K562 (cell line): ENCODE measurements at regions not wholly inside any gene's neighbourhood (a gene's known extent, or its start where the extent isn't known, plus 50 kb on each side); places are given as distances from the start of the nearest gene placed in this dataset.

Source experiments
- ATAC-seq: fragments of 200-7000 bp; cut with Tn5 transposase; 3 replicates; pipeline ENCODE4 v1.9.1; 2020; ENCODE audit warnings: moderate library complexity
- BruUV-seq: library from RNA; stranded (reverse); fragments of 400-500 nt; replicated peaks from 2 replicates; lab custom pipeline; 2021; lab: Mats Ljungman, UMichigan
- CTCF ChIA-PET: fragments of 300-600 bp; formaldehyde crosslinking; extraction: SDS; loops from one replicate; lab custom pipeline; 2021; ENCODE audit warnings: low intra/inter-chr PET ratio; lab: Yijun Ruan, JAX
- POLR2A ChIA-PET: fragments of 300-600, 350-650 bp; sonication (Branson Sonifier 250); formaldehyde crosslinking; extraction: SDS; loops from one replicate; lab custom pipeline; 2021; ENCODE audit warnings: antibody characterized with exemption, inconsistent platforms; lab: Yijun Ruan, JAX
- DNase-seq, 4 experiments: peaks; one replicate each; pipeline versions ENCODE4 v3.0.0 to v3.0.0-alpha.2; 2011 to 2018; ENCODE audit warnings: low spot score in 3 of 4, mixed read lengths in 3 of 4; ENCODE audit errors: extremely low read depth in 1 of 4
- FAIRE-seq: peaks from 2 replicates; lab custom pipeline; 2011; peaks lifted over from hg19 to GRCh38; lab: Jason Lieb, UNC
- H2AFZ ChIP-seq: 2 replicates; pipeline ENCODE4 v1.6.0; 2011; ENCODE audit warnings: low read depth, low read length, control low read depth, inconsistent platforms
- H3K27ac ChIP-seq: fragments of 200-600 bp; 3 replicates; pipeline ENCODE4 v1.8.0; 2011; ENCODE audit warnings: low read depth, mild to moderate bottlenecking, control low read depth, inconsistent platforms, low read length, moderate library complexity, mixed read lengths; ENCODE audit errors: extremely low read depth
- H3K27me3 ChIP-seq, 2 experiments: fragments of 300-600 bp in 1 of 2; 2 replicates in 1 of 2; 3 replicates in 1 of 2; pipeline versions ENCODE4 v1.6.0 to v1.8.0; 2011; ENCODE audit warnings: inconsistent platforms in 2 of 2, low read length in 2 of 2, mild to moderate bottlenecking in 1 of 2, mixed read lengths in 1 of 2, moderate library complexity in 1 of 2; ENCODE audit not compliant: control insufficient read depth in 2 of 2, insufficient read depth in 2 of 2
- H3K36me3 ChIP-seq: fragments of 300-600 bp; 3 replicates; pipeline ENCODE4 v1.8.0; 2011; ENCODE audit warnings: mild to moderate bottlenecking, low read length, inconsistent platforms; ENCODE audit not compliant: control insufficient read depth, insufficient read depth
- H3K4me1 ChIP-seq, 2 experiments: fragments of 200-600 bp in 1 of 2; replicated peaks in 1 of 2; 2 replicates in 1 of 2; 3 replicates in 1 of 2; pipeline versions ENCODE4 v1.5.1 to v1.8.0; 2011; ENCODE audit warnings: inconsistent platforms in 2 of 2, low read length in 2 of 2, mild to moderate bottlenecking in 1 of 2, mixed read lengths in 1 of 2, moderate library complexity in 1 of 2; ENCODE audit not compliant: control insufficient read depth in 2 of 2, insufficient read depth in 2 of 2
- H3K4me2 ChIP-seq: 2 replicates; pipeline ENCODE4 v1.6.1; 2011; ENCODE audit warnings: low read length, control low read depth, inconsistent platforms, mixed read lengths; ENCODE audit not compliant: insufficient read depth
- H3K4me3 ChIP-seq: fragments of 200-600 bp; sonication (generic), shearing (Covaris generic); 2 replicates; pipeline ENCODE4 v1.5.1; 2016; ENCODE audit warnings: control low read depth, inconsistent platforms
- H3K79me2 ChIP-seq: fragments of 200-600 bp; 3 replicates; pipeline ENCODE4 v1.8.0; 2011; ENCODE audit warnings: low read length, inconsistent platforms; ENCODE audit not compliant: control insufficient read depth, insufficient read depth
- H3K9ac ChIP-seq, 2 experiments: 2 replicates each; pipeline versions ENCODE4 v1.6.0 to v1.6.1; 2011; ENCODE audit warnings: low read depth in 2 of 2, low read length in 2 of 2, control low read depth in 1 of 2, inconsistent platforms in 1 of 2, mild to moderate bottlenecking in 1 of 2, mixed read lengths in 1 of 2; ENCODE audit not compliant: insufficient read depth in 1 of 2
- H3K9me1 ChIP-seq: one replicate; pipeline ENCODE4 v1.6.0; 2011; ENCODE audit warnings: inconsistent platforms, mild to moderate bottlenecking, low read length, moderate library complexity; ENCODE audit not compliant: control insufficient read depth, insufficient read depth
- H3K9me3 ChIP-seq: replicated peaks from 2 replicates; pipeline ENCODE4 v1.5.1; 2011; ENCODE audit warnings: low read depth, low read length, inconsistent platforms; ENCODE audit not compliant: control insufficient read depth, insufficient read depth
- H4K20me1 ChIP-seq: replicated peaks from 2 replicates; pipeline ENCODE4 v1.6.1; 2011; ENCODE audit warnings: low read length, inconsistent platforms, mixed read lengths; ENCODE audit not compliant: control insufficient read depth, insufficient read depth
- CBFB ChIP-seq: sonication (generic); formaldehyde crosslinking; IDR thresholded peaks from 2 replicates; pipeline ENCODE4 v1.4.0; 2020; ENCODE audit warnings: mild to moderate bottlenecking, missing genetic modification reagents
- DPF2 ChIP-seq: fragments of 450-650 bp; IDR thresholded peaks from 2 replicates; pipeline ENCODE4 v1.6.1; 2016
- ELF4 ChIP-seq: fragments of 450-650 bp; formaldehyde crosslinking; IDR thresholded peaks from 2 replicates; pipeline ENCODE4 v1.4.0; 2022; ENCODE audit warnings: missing genetic modification characterization
- FOXO4 ChIP-seq: fragments of 450-650 bp; formaldehyde crosslinking; IDR thresholded peaks from 2 replicates; pipeline ENCODE4 v1.4.0; 2020; ENCODE audit warnings: mild to moderate bottlenecking, moderate library complexity
- HES1 ChIP-seq: fragments of 450-650 bp; IDR thresholded peaks from 2 replicates; pipeline ENCODE4 v1.6.1; 2016; ENCODE audit warnings: low read depth, mild to moderate bottlenecking, moderate library complexity
- HMG20B ChIP-seq: fragments of 250-450 bp; sonication (Bioruptor Pico); IDR thresholded peaks from 2 replicates; pipeline ENCODE4 v1.5.0; 2021; ENCODE audit warnings: mild to moderate bottlenecking
- MCM2 ChIP-seq: fragments of 450-650 bp; IDR thresholded peaks from 2 replicates; pipeline ENCODE4 v1.6.1; 2017; ENCODE audit warnings: low read depth, mild to moderate bottlenecking
- NRF1 ChIP-seq, 2 experiments: fragments of 450-650 bp; IDR thresholded peaks in 1 of 2; conservative IDR thresholded peaks in 1 of 2; 2 replicates each; pipeline ENCODE4 v1.6.1; 2014; ENCODE audit warnings: mild to moderate bottlenecking in 2 of 2
- RBM39 ChIP-seq: fragments of 200-400 bp; formaldehyde crosslinking; optimal IDR thresholded peaks from 2 replicates; pipeline ENCODE3; 2018; ENCODE audit warnings: low read depth, low read length
- ZBTB7A ChIP-seq: IDR thresholded peaks from 2 replicates; pipeline ENCODE4 v1.6.1; 2011; ENCODE audit warnings: low read depth, mild to moderate bottlenecking, low read length, moderate library complexity, borderline replicate concordance; ENCODE audit not compliant: control insufficient read depth
- ZNF444 ChIP-seq: fragments of 250-450 bp; sonication (Bioruptor Pico); IDR thresholded peaks from 2 replicates; pipeline ENCODE4 v1.4.0; 2020; ENCODE audit warnings: mild to moderate bottlenecking, moderate library complexity
- ZNF589 ChIP-seq: fragments of 200-800 bp; sonication (Bioruptor generic); IDR thresholded peaks from 2 replicates; pipeline ENCODE4 v1.6.1; 2016; ENCODE audit warnings: low read depth, missing genetic modification characterization, missing compliant biosample characterization
- ZNF785 ChIP-seq: fragments of 250-450 bp; sonication (Bioruptor Pico); IDR thresholded peaks from 2 replicates; pipeline ENCODE4 v1.4.0; 2020; ENCODE audit warnings: mild to moderate bottlenecking
- WGBS: fragments of 100-300 bp; shearing (Covaris generic); methylation state at CpG from one replicate; pipeline ENCODE4 v1.1.6; 2016; ENCODE audit warnings: low coverage, mixed read lengths; ENCODE audit not compliant: insufficient coverage; ENCODE audit errors: missing lambda C conversion rate; 5-methylcytosine and 5-hydroxymethylcytosine counted together
- in situ Hi-C: fragments of 300-500 bp; cut with MboI; formaldehyde crosslinking; loops from 4 replicates; pipeline ENCODE4 v1.15.0; 2018; ENCODE audit warnings: inconsistent platforms, mixed read lengths
- intact Hi-C: fragments of 100-400 bp; cut with micrococcal nuclease; formaldehyde crosslinking; loops from 2 replicates; pipeline ENCODE4 v1.14.2; 2022

GRCh38 chr20:10986586-10986985, 312.8 kb upstream of the JAG1 start:
- Histone ChIP-seq H3K9me3 (no peaks in the 10 kb centered on the region), H3K27me3 (no peaks in the 10 kb centered on the region), H2AFZ (no peak overlapping the region), H3K4me2 (no peak overlapping the region), H3K36me3 (no peaks in the 10 kb centered on the region), H3K27ac (no peak overlapping the region), H3K4me3 (no peak overlapping the region), H3K4me1 (no peaks in the 10 kb centered on the region), H4K20me1 (no peaks in the 10 kb centered on the region)
- ChIA-PET POLR2A (no interaction called here), CTCF (no interaction called here)
- intact Hi-C loops = no loop called here
- BruUV-seq = no TSS peak
- WGBS = 0% methylated on average over 3 of the region's 5 CpGs
- no peak for ATAC-seq
- in situ Hi-C loops = no loop called here
- no peak for FAIRE-seq
- DNase-seq = no peak
- TF ChIP-seq ZNF589 (no peak), ZBTB7A (no peak), ZNF785 (CRISPR knock-in tag) (no peak), DPF2 (no peak), CBFB (no peak), NRF1 (conservative IDR thresholded peaks at IDR 0.05 in 1 of 2, IDR thresholded peaks at IDR 0.05 in 1 of 2) (no peak), ZNF444 (CRISPR knock-in tag) (no peak), FOXO4 (CRISPR knock-in tag) (no peak), HMG20B (CRISPR knock-in tag) (no peak), ELF4 (CRISPR knock-in tag) (no peak), RBM39 (no peak), MCM2 (no peak), HES1 (no peak)
- TF ChIP-seq, all 486 proteins: peak for 0
- no peak overlapping the region for H3K9ac ChIP-seq
- H3K9me1 ChIP-seq = no peaks in the 10 kb centered on the region
- H3K79me2 ChIP-seq = no peaks in the 10 kb centered on the region
